ENCODE measurements at regions not wholly inside any gene's neighbourhood (a gene's known extent, or its start where the extent isn't known, plus 50 kb on each side); places are given as distances from the start of the nearest gene placed in this dataset.
A peak's percentile ranks its signal among the peaks of the same experiment; 100 is the strongest.

- TF ChIP-seq CTCF (IDR thresholded peaks at IDR 0.05) (peak; percentile 59 to 85 (median 67)), POLR2A (IDR thresholded peaks at IDR 0.05) (no peak)
These were observed 51.0 kb downstream of the BMAL2 start for GRCh38 chr12:27383429-27384260.
